HCT116 (cell line): ENCODE measurements at regions not wholly inside any gene's neighbourhood (a gene's known extent, or its start where the extent isn't known, plus 50 kb on each side); places are given as distances from the start of the nearest gene placed in this dataset.

ENCODE experiments used
- ATAC-seq: fragments of 200-7000 bp; cut with Tn5 transposase; 2 replicates; pipeline ENCODE4 v1.9.1; 2020; ENCODE audit warnings: mild to moderate bottlenecking, moderate library complexity
- BruUV-seq: library from RNA; stranded (reverse); fragments of 400-500 nt; replicated peaks from 2 replicates; lab custom pipeline; 2021; lab: Mats Ljungman, UMichigan
- CTCF ChIA-PET: fragments of 300-600 bp; sonication (Branson Sonifier 250); formaldehyde crosslinking; loops from one replicate; lab custom pipeline; 2021; ENCODE audit warnings: antibody characterized with exemption; lab: Charles Lee
- POLR2A ChIA-PET: fragments of 300-600, 350-600 bp; sonication (Branson Sonifier 250); formaldehyde crosslinking; loops from one replicate; lab custom pipeline; 2021; ENCODE audit warnings: antibody characterized with exemption; lab: Charles Lee
- RAD21 ChIA-PET, 2 experiments: fragments of 300-600 bp; sonication (Branson Sonifier 250); formaldehyde crosslinking; loops; one replicate each; lab custom pipeline; 2023; ENCODE audit warnings: low total read pairs in 2 of 2; ENCODE audit not compliant: uncharacterized antibody in 2 of 2, unreplicated experiment in 2 of 2, low non-redundant PET in 1 of 2; lab: Charles Lee
- DNase-seq: peaks from one replicate; pipeline ENCODE4 v3.0.0-alpha.2; 2010; ENCODE audit warnings: low read depth, low spot score
- H2AFZ ChIP-seq: fragments of 200-600 bp; shearing (Covaris generic), sonication (generic); 2 replicates; pipeline ENCODE4 v1.6.1; 2017; ENCODE audit warnings: low read depth, mixed run types, mixed read lengths, antibody characterized with exemption, low read length; ENCODE audit not compliant: poor library complexity, severe bottlenecking
- H3K27ac ChIP-seq: 2 replicates; pipeline ENCODE4 v1.5.1; 2012; ENCODE audit warnings: low read depth, low read length
- H3K27me3 ChIP-seq: fragments of 200-600 bp; sonication (generic); 2 replicates; pipeline ENCODE4 v1.6.1; 2016; ENCODE audit warnings: mixed run types, low read length, mixed read lengths; ENCODE audit not compliant: insufficient read depth
- H3K36me3 ChIP-seq, 2 experiments: fragments of 200-500 bp in 1 of 2; fragments of 200-600 bp in 1 of 2; sonication (Bioruptor generic) in 1 of 2; sonication (generic) in 1 of 2; 2 replicates each; pipeline versions ENCODE4 v1.5.1 to v1.6.1; 2014 to 2016; ENCODE audit warnings: low read length in 2 of 2, inconsistent platforms in 1 of 2, mixed read lengths in 1 of 2, mixed run types in 1 of 2; ENCODE audit not compliant: insufficient read depth in 2 of 2, control insufficient read depth in 1 of 2
- H3K4me1 ChIP-seq, 2 experiments: fragments of 200-600 bp in 1 of 2; sonication (generic) in 1 of 2; 2 replicates each; pipeline versions ENCODE4 v1.5.1 to v1.6.1; 2012 to 2017; ENCODE audit warnings: low read length in 2 of 2, inconsistent platforms in 1 of 2, mild to moderate bottlenecking in 1 of 2, mixed read lengths in 1 of 2, mixed run types in 1 of 2, moderate library complexity in 1 of 2; ENCODE audit not compliant: insufficient read depth in 2 of 2, control insufficient read depth in 1 of 2
- H3K4me2 ChIP-seq: fragments of 200-600 bp; sonication (generic); 2 replicates; pipeline ENCODE4 v1.6.1; 2017; ENCODE audit warnings: mixed run types, low read length, mixed read lengths
- H3K4me3 ChIP-seq, 2 experiments: fragments of 200-600 bp in 1 of 2; sonication (generic) in 1 of 2; replicated peaks in 1 of 2; 2 replicates each; pipeline ENCODE4 v1.5.1; 2011 to 2016; ENCODE audit warnings: low read length in 2 of 2, control low read depth in 1 of 2, low read depth in 1 of 2, mild to moderate bottlenecking in 1 of 2, mixed read lengths in 1 of 2, mixed run types in 1 of 2
- H3K79me2 ChIP-seq: fragments of 200-600 bp; sonication (generic); 2 replicates; pipeline ENCODE4 v1.6.1; 2017; ENCODE audit warnings: mild to moderate bottlenecking, mixed run types, low read length, moderate library complexity, mixed read lengths; ENCODE audit not compliant: insufficient read depth
- H3K9ac ChIP-seq: fragments of 200-600 bp; sonication (generic); 2 replicates; pipeline ENCODE4 v1.6.1; 2016; ENCODE audit warnings: low read length, mixed read lengths
- H3K9me2 ChIP-seq: fragments of 200-600 bp; sonication (generic), shearing (Covaris generic); 2 replicates; pipeline ENCODE4 v1.6.1; 2017; ENCODE audit warnings: mixed run types, mild to moderate bottlenecking, moderate library complexity; ENCODE audit not compliant: insufficient read depth
- H3K9me3 ChIP-seq, 2 experiments: fragments of 200-500 bp in 1 of 2; fragments of 200-600 bp in 1 of 2; sonication (Bioruptor generic) in 1 of 2; sonication (generic) in 1 of 2; 2 replicates each; pipeline ENCODE4 v1.6.1; 2014 to 2017; ENCODE audit warnings: low read length in 2 of 2, mixed read lengths in 2 of 2, inconsistent platforms in 1 of 2, low read depth in 1 of 2, mild to moderate bottlenecking in 1 of 2, mixed run types in 1 of 2, moderate library complexity in 1 of 2; ENCODE audit not compliant: control insufficient read depth in 1 of 2, insufficient read depth in 1 of 2
- H4K20me1 ChIP-seq: fragments of 200-600 bp; sonication (generic), shearing (Covaris generic); 2 replicates; pipeline ENCODE4 v1.6.1; 2017; ENCODE audit warnings: mixed run types, mild to moderate bottlenecking, moderate library complexity; ENCODE audit not compliant: insufficient read depth
- CBX3 ChIP-seq: IDR thresholded peaks from 2 replicates; pipeline ENCODE4 v1.6.1; 2012; ENCODE audit warnings: low read depth
- CEBPB ChIP-seq: IDR thresholded peaks from 2 replicates; pipeline ENCODE4 v1.6.1; 2012; ENCODE audit warnings: low read depth
- ELF1 ChIP-seq: IDR thresholded peaks from 2 replicates; pipeline ENCODE4 v1.6.1; 2012; ENCODE audit warnings: low read depth, borderline replicate concordance
- EZH2 ChIP-seq: fragments of 200-600 bp; sonication (generic); IDR thresholded peaks from 2 replicates; pipeline ENCODE4 v1.6.1; 2017; ENCODE audit warnings: antibody characterized with exemption, mixed run types
- JUND ChIP-seq: IDR thresholded peaks from 2 replicates; pipeline ENCODE4 v1.6.1; 2012
- POLR2A ChIP-seq: IDR thresholded peaks from 2 replicates; pipeline ENCODE4 v1.7.0; 2011; ENCODE audit warnings: borderline replicate concordance; ENCODE audit not compliant: insufficient read depth, insufficient read length; ENCODE audit errors: extremely low read depth
- POLR2AphosphoS5 ChIP-seq: IDR thresholded peaks from 2 replicates; pipeline ENCODE4 v1.6.1; 2011; ENCODE audit warnings: mild to moderate bottlenecking, low read depth, low read length, moderate library complexity
- RAD21 ChIP-seq: IDR thresholded peaks from 2 replicates; pipeline ENCODE4 v1.6.1; 2012; ENCODE audit warnings: low read depth, mild to moderate bottlenecking
- SIN3A ChIP-seq: IDR thresholded peaks from 2 replicates; pipeline ENCODE4 v1.6.1; 2012; ENCODE audit warnings: low read depth
- SRF ChIP-seq: IDR thresholded peaks from 2 replicates; pipeline ENCODE4 v1.6.1; 2012; ENCODE audit warnings: low read depth
- TCF7L2 ChIP-seq: IDR thresholded peaks from 2 replicates; pipeline ENCODE4 v1.7.0; 2011; ENCODE audit warnings: borderline replicate concordance, inconsistent platforms; ENCODE audit not compliant: insufficient read depth, insufficient read length; ENCODE audit errors: extremely low read depth
- ZBTB33 ChIP-seq: IDR thresholded peaks from 2 replicates; pipeline ENCODE4 v1.6.1; 2011; ENCODE audit warnings: mild to moderate bottlenecking, low read length, moderate library complexity; ENCODE audit not compliant: insufficient replicate concordance; ENCODE audit errors: extremely low read depth
- ZFX ChIP-seq: fragments of 450-650 bp; IDR thresholded peaks from 2 replicates; pipeline ENCODE4 v1.6.1; 2017
- ZNF274 ChIP-seq: fragments of 200-500 bp; sonication (Bioruptor generic); IDR thresholded peaks from 2 replicates; pipeline ENCODE4 v1.6.1; 2014; ENCODE audit warnings: mild to moderate bottlenecking, low read depth, low read length, inconsistent platforms
- intact Hi-C: fragments of 100-400 bp; cut with micrococcal nuclease; formaldehyde crosslinking; loops from 2 replicates; pipeline ENCODE4 v1.10.0; 2022
- TF ChIP-seq, protein P1 (sequence below): IDR thresholded peaks from 2 replicates; pipeline ENCODE4 v1.6.1; 2012
- TF ChIP-seq, protein P2 (sequence below): IDR thresholded peaks from 2 replicates; pipeline ENCODE4 v1.6.1; 2012

GRCh38 chr9:88773627-88774244, 217.5 kb upstream of the S1PR3 start:
- no peaks in the 10 kb centered on the region for H3K27me3 ChIP-seq
- intact Hi-C loops, result no loop called here
- ATAC-seq (no peak), DNase-seq (no peak)
- H3K4me1 ChIP-seq, result no peaks in the 10 kb centered on the region; a peak in 1 of 4 replicates
- no peaks in the 10 kb centered on the region for H3K36me3 ChIP-seq
- CTCF ChIA-PET, result no interaction called here
- H3K79me2 ChIP-seq, result no peaks in the 10 kb centered on the region
- no peaks in the 10 kb centered on the region for H4K20me1 ChIP-seq
- H2AFZ ChIP-seq, result no peak overlapping the region
- TF ChIP-seq SIN3A, result no peak
- TF ChIP-seq ZFX, result no peak
- TF ChIP-seq ZNF274, result no peak
- TF ChIP-seq TCF7L2, result no peak
- TF ChIP-seq, protein P1, sequence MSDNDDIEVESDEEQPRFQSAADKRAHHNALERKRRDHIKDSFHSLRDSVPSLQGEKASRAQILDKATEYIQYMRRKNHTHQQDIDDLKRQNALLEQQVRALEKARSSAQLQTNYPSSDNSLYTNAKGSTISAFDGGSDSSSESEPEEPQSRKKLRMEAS, result no peak
- no peak for TF ChIP-seq CEBPB
- TF ChIP-seq, protein P2, sequence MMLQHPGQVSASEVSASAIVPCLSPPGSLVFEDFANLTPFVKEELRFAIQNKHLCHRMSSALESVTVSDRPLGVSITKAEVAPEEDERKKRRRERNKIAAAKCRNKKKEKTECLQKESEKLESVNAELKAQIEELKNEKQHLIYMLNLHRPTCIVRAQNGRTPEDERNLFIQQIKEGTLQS, result no peak
- no peak for TF ChIP-seq JUND
- TF ChIP-seq RAD21, result no peak
- H3K4me3 ChIP-seq, result no peak overlapping the region
- POLR2A ChIA-PET, result no interaction called here
- no peak overlapping the region for H3K4me2 ChIP-seq
- no peak overlapping the region for H3K27ac ChIP-seq
- no peaks in the 10 kb centered on the region for H3K9me2 ChIP-seq
- H3K9me3 ChIP-seq, result no peaks in the 10 kb centered on the region
- no TSS peak for BruUV-seq
- RAD21 ChIA-PET, result no interaction called here
- H3K9ac ChIP-seq, result no peak overlapping the region

GRCh38 chr9:88775037-88775471, 216.2 kb upstream of the S1PR3 start:
- no peak for DNase-seq
- Histone ChIP-seq H3K27me3 (no peaks in the 10 kb centered on the region), H3K36me3 (no peaks in the 10 kb centered on the region), H3K4me1 (no peaks in the 10 kb centered on the region; a peak in 1 of 4 replicates), H3K79me2 (no peaks in the 10 kb centered on the region), H2AFZ (no peak overlapping the region), H3K27ac (no peak overlapping the region)
- POLR2A ChIA-PET, result no interaction called here
- BruUV-seq, result no TSS peak
- RAD21 ChIA-PET, result no interaction called here
- intact Hi-C loops, result no loop called here
- TF ChIP-seq CBX3 (no peak), ELF1 (no peak), ZFX (no peak), EZH2 (no peak), SIN3A (no peak), ZBTB33 (no peak), TCF7L2 (no peak), SRF (no peak), JUND (no peak), POLR2AphosphoS5 (no peak), POLR2A (no peak)
- TF ChIP-seq, protein P1, result no peak
- TF ChIP-seq, protein P2, result no peak
- TF ChIP-seq, all 23 proteins: peak for 0
- Histone ChIP-seq H3K4me2 (no peak overlapping the region), H3K9me3 (no peaks in the 10 kb centered on the region), H4K20me1 (no peaks in the 10 kb centered on the region), H3K4me3 (no peak overlapping the region), H3K9ac (no peak overlapping the region), H3K9me2 (no peaks in the 10 kb centered on the region)
- ATAC-seq, result no peak
- CTCF ChIA-PET, result no interaction called here
